ENCODE measurements at regions not wholly inside any gene's neighbourhood (a gene's known extent, or its start where the extent isn't known, plus 50 kb on each side); places are given as distances from the start of the nearest gene placed in this dataset.

GRCh38 chrX:139299309-139299708 is 231.2 kb upstream of the F9 start:
- Histone ChIP-seq H3K4me3 (no peak overlapping the region), H3K36me3 (no peaks in the 10 kb centered on the region), H3K9me3 (no peaks in the 10 kb centered on the region), H3K4me1 (no peaks in the 10 kb centered on the region), H3K27me3 (no peaks in the 10 kb centered on the region), H3K27ac (no peak overlapping the region)
- TF ChIP-seq POLR2A (IDR thresholded peaks at IDR 0.05), result no peak
- TF ChIP-seq POLR2AphosphoS5 (IDR thresholded peaks at IDR 0.05), result no peak
- no peak for TF ChIP-seq EP300 (IDR thresholded peaks at IDR 0.05)
- TF ChIP-seq CTCF (IDR thresholded peaks at IDR 0.05), result no peak
- DNase-seq (ENCODE audit: low spot score in 2 of 2), result no peak

- H3K4me3 ChIP-seq, result no peak overlapping the region
- H3K36me3 ChIP-seq, result no peaks in the 10 kb centered on the region
- H3K27me3 ChIP-seq, result no peaks in the 10 kb centered on the region
- DNase-seq (ENCODE audit: low spot score in 2 of 2), result no peak
- no peak overlapping the region for H3K27ac ChIP-seq
- TF ChIP-seq POLR2A (IDR thresholded peaks at IDR 0.05), result no peak
- TF ChIP-seq CTCF (IDR thresholded peaks at IDR 0.05), result no peak
- no peak for TF ChIP-seq POLR2AphosphoS5 (IDR thresholded peaks at IDR 0.05)
- no peak for TF ChIP-seq EP300 (IDR thresholded peaks at IDR 0.05)
- H3K4me1 ChIP-seq, result no peaks in the 10 kb centered on the region
- H3K9me3 ChIP-seq, result no peaks in the 10 kb centered on the region
Measured at GRCh38 chrX:139298437-139298836, 232.1 kb upstream of the F9 start.

- Histone ChIP-seq H3K9me3 (no peaks in the 10 kb centered on the region), H3K4me1 (no peaks in the 10 kb centered on the region), H3K36me3 (no peaks in the 10 kb centered on the region), H3K27me3 (no peaks in the 10 kb centered on the region), H3K4me3 (no peak overlapping the region), H3K27ac (no peak overlapping the region)
- TF ChIP-seq POLR2AphosphoS5 (IDR thresholded peaks at IDR 0.05), result no peak
- TF ChIP-seq CTCF (IDR thresholded peaks at IDR 0.05), result no peak
- no peak for TF ChIP-seq EP300 (IDR thresholded peaks at IDR 0.05)
- TF ChIP-seq POLR2A (IDR thresholded peaks at IDR 0.05), result no peak
- WGBS, result 45% methylated on average over 1 of the region's 1 CpG
- no peak for DNase-seq (ENCODE audit: low spot score in 2 of 2)
Measured at GRCh38 chrX:139297638-139298037, 232.9 kb upstream of the F9 start.

GRCh38 chrX:139293991-139294390 is 236.5 kb upstream of the F9 start:
- DNase-seq (ENCODE audit: low spot score in 2 of 2), result no peak
- TF ChIP-seq CTCF (IDR thresholded peaks at IDR 0.05) (no peak), POLR2AphosphoS5 (IDR thresholded peaks at IDR 0.05) (no peak), POLR2A (IDR thresholded peaks at IDR 0.05) (no peak), EP300 (IDR thresholded peaks at IDR 0.05) (no peak)
- Histone ChIP-seq H3K4me3 (no peak overlapping the region), H3K9me3 (no peaks in the 10 kb centered on the region), H3K27me3 (no peaks in the 10 kb centered on the region), H3K36me3 (no peaks in the 10 kb centered on the region), H3K27ac (no peak overlapping the region), H3K4me1 (no peaks in the 10 kb centered on the region)
- 80% methylated on average over 4 of the region's 4 CpGs for WGBS

GRCh38 chrX:139290310-139290709 is 240.2 kb upstream of the F9 start:
- H3K4me3 ChIP-seq, result no peak overlapping the region
- no peaks in the 10 kb centered on the region for H3K4me1 ChIP-seq
- H3K36me3 ChIP-seq, result no peaks in the 10 kb centered on the region
- no peaks in the 10 kb centered on the region for H3K9me3 ChIP-seq
- TF ChIP-seq CTCF (IDR thresholded peaks at IDR 0.05) (no peak), POLR2A (IDR thresholded peaks at IDR 0.05) (no peak), EP300 (IDR thresholded peaks at IDR 0.05) (no peak), POLR2AphosphoS5 (IDR thresholded peaks at IDR 0.05) (no peak)
- H3K27me3 ChIP-seq, result no peaks in the 10 kb centered on the region
- no peak overlapping the region for H3K27ac ChIP-seq
- DNase-seq (ENCODE audit: low spot score in 2 of 2), result no peak
- WGBS, result 73% methylated on average over 1 of the region's 1 CpG
